ENCODE measurements at regions not wholly inside any gene's neighbourhood (a gene's known extent, or its start where the extent isn't known, plus 50 kb on each side); places are given as distances from the start of the nearest gene placed in this dataset.
"Not testable (repeated sequence)": the region's sequence is repeated elsewhere in the genome, so short reads cannot be mapped to it uniquely, and the experiment has no call there.

GRCh38 chrX:51098046-51098445, 187.5 kb downstream of the BMP15 start:
- Histone ChIP-seq H3K4me1 (ENCODE audit: insufficient read depth, low read length, poor library complexity, severe bottlenecking) (no peaks in the 10 kb centered on the region), H3K4me3 (ENCODE audit: low read depth, low read length, poor library complexity, severe bottlenecking) (no peak overlapping the region), H3K36me3 (ENCODE audit: insufficient read depth, low read length) (no peaks in the 10 kb centered on the region), H3K27ac (ENCODE audit: low read depth, low read length, poor library complexity, severe bottlenecking) (no peak overlapping the region), H3K4me2 (ENCODE audit: low read length) (no peak overlapping the region), H3K9me3 (ENCODE audit: low read length) (no peaks in the 10 kb centered on the region), H2AFZ (ENCODE audit: low read length) (no peak overlapping the region), H4K20me1 (ENCODE audit: insufficient read depth, low read length) (no peaks in the 10 kb centered on the region), H3K9me2 (ENCODE audit: insufficient read depth, low read length) (no peaks in the 10 kb centered on the region), H3K79me2 (ENCODE audit: insufficient read depth, low read depth, low read length) (no peaks in the 10 kb centered on the region)
- intact Hi-C loops (cut with micrococcal nuclease; ENCODE audit: unreplicated experiment), result no loop called here
- POLR2A ChIA-PET, result no interaction called here
- TF ChIP-seq EZH2phosphoT487 (IDR thresholded peaks at IDR 0.05; ENCODE audit: borderline replicate concordance, low read depth, low read length) (no peak), CTCF (conservative IDR thresholded peaks at IDR 0.05; ENCODE audit: low read length) (no peak)
- BruUV-seq (replicated peaks), result no TSS peak
- DNase-seq (ENCODE audit: low spot score), result no peak
- CTCF ChIA-PET (ENCODE audit: unreplicated experiment), result no interaction called here

- CTCF ChIA-PET (ENCODE audit: unreplicated experiment); H3K4me2 ChIP-seq (ENCODE audit: low read length); H3K79me2 ChIP-seq (ENCODE audit: insufficient read depth, low read depth, low read length); H3K4me3 ChIP-seq (ENCODE audit: low read depth, low read length, poor library complexity, severe bottlenecking); H3K36me3 ChIP-seq (ENCODE audit: insufficient read depth, low read length); BruUV-seq (replicated peaks); H3K9me3 ChIP-seq (ENCODE audit: low read length); intact Hi-C loops (cut with micrococcal nuclease; ENCODE audit: unreplicated experiment); POLR2A ChIA-PET; DNase-seq (ENCODE audit: low spot score); H2AFZ ChIP-seq (ENCODE audit: low read length); H4K20me1 ChIP-seq (ENCODE audit: insufficient read depth, low read length); H3K9me2 ChIP-seq (ENCODE audit: insufficient read depth, low read length); H3K4me1 ChIP-seq (ENCODE audit: insufficient read depth, low read length, poor library complexity, severe bottlenecking); H3K27ac ChIP-seq (ENCODE audit: low read depth, low read length, poor library complexity, severe bottlenecking): not testable (repeated sequence)
Observed at GRCh38 chrX:51119058-51119926, 208.8 kb downstream of the BMP15 start.

- H2AFZ ChIP-seq (ENCODE audit: low read length); H3K9me3 ChIP-seq (ENCODE audit: low read length); H3K79me2 ChIP-seq (ENCODE audit: insufficient read depth, low read depth, low read length); POLR2A ChIA-PET; H3K4me1 ChIP-seq (ENCODE audit: insufficient read depth, low read length, poor library complexity, severe bottlenecking); intact Hi-C loops (cut with micrococcal nuclease; ENCODE audit: unreplicated experiment); H3K27ac ChIP-seq (ENCODE audit: low read depth, low read length, poor library complexity, severe bottlenecking); H4K20me1 ChIP-seq (ENCODE audit: insufficient read depth, low read length); CTCF ChIA-PET (ENCODE audit: unreplicated experiment); H3K36me3 ChIP-seq (ENCODE audit: insufficient read depth, low read length); DNase-seq (ENCODE audit: low spot score); H3K4me3 ChIP-seq (ENCODE audit: low read depth, low read length, poor library complexity, severe bottlenecking); H3K4me2 ChIP-seq (ENCODE audit: low read length); H3K9me2 ChIP-seq (ENCODE audit: insufficient read depth, low read length); BruUV-seq (replicated peaks): not testable (repeated sequence)
Observed at GRCh38 chrX:51125743-51126142, 206.9 kb upstream of the NUDT10 start.
